RWPE1 (cell line): ENCODE measurements at regions not wholly inside any gene's neighbourhood (a gene's known extent, or its start where the extent isn't known, plus 50 kb on each side); places are given as distances from the start of the nearest gene placed in this dataset.

Source experiments
- CTCF ChIA-PET: fragments of 350-600 bp; sonication (Branson Sonifier 250); formaldehyde crosslinking; extraction: SDS; loops from one replicate; lab custom pipeline; 2021; lab: Yijun Ruan, JAX
- POLR2A ChIA-PET: fragments of 400-600 bp; formaldehyde crosslinking; extraction: SDS; loops from one replicate; lab custom pipeline; 2020; ENCODE audit warnings: antibody characterized with exemption; ENCODE audit not compliant: low non-redundant PET; lab: Yijun Ruan, JAX
- DNase-seq: peaks from one replicate; pipeline ENCODE4 v3.0.0; 2012; ENCODE audit warnings: low spot score
- H3K27ac ChIP-seq: fragments of 450-650 bp; 2 replicates; pipeline ENCODE4 v1.5.1; 2017
- TF ChIP-seq, protein P1 (sequence below): fragments of 450-650 bp; conservative IDR thresholded peaks from 2 replicates; pipeline ENCODE4 v1.5.1; 2017; ENCODE audit warnings: low read depth, mild to moderate bottlenecking

DNA sequence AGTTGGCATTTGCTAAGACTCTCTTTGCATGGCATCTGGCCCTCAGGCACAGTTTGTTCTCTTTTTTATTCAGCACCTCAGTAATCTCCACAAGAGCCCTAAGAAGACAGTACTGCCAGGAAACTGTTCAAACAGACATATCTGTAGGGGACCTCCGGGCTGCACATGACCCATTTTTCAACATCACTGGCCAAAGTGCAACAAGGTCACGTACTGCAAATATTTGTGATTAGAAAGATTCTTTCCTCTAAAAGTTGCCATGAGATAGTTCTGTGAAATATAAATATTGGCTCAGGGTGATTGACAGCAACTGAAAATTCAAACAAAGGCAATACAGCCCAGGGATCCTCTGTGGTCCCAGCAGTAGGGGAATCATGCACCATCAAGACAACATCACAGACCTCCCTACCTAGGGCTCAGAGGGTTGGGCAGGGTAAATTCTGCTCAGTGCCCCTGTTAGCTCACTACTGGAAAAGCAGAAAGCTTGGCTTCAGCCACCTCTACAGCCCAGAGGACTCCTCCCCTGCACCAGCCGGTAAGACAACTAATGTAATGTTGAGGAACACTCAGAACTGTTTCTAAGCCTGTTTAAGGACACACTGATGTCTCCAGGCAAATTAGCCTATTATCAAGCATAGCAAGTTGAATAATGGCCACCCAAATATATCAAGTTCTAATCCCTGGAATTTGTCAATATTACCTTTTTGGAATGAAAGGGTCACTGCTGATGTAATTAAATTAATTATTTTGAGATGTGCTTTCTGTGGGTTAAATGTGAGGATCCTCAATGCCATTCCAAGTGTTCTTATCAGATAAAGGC is 117.4 kb upstream of the LPP start:
- TF ChIP-seq, protein P1, sequence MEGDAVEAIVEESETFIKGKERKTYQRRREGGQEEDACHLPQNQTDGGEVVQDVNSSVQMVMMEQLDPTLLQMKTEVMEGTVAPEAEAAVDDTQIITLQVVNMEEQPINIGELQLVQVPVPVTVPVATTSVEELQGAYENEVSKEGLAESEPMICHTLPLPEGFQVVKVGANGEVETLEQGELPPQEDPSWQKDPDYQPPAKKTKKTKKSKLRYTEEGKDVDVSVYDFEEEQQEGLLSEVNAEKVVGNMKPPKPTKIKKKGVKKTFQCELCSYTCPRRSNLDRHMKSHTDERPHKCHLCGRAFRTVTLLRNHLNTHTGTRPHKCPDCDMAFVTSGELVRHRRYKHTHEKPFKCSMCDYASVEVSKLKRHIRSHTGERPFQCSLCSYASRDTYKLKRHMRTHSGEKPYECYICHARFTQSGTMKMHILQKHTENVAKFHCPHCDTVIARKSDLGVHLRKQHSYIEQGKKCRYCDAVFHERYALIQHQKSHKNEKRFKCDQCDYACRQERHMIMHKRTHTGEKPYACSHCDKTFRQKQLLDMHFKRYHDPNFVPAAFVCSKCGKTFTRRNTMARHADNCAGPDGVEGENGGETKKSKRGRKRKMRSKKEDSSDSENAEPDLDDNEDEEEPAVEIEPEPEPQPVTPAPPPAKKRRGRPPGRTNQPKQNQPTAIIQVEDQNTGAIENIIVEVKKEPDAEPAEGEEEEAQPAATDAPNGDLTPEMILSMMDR = no peak
- ChIA-PET CTCF (interaction anchor here (0.5 kb wide), 3 partner anchors 34 to 1110 kb away, joined by 3 read pairs; no protein-coding TSS in a partner anchor), POLR2A (no interaction called here)
- DNase-seq = no peak
- H3K27ac ChIP-seq = no peak overlapping the region

DNA sequence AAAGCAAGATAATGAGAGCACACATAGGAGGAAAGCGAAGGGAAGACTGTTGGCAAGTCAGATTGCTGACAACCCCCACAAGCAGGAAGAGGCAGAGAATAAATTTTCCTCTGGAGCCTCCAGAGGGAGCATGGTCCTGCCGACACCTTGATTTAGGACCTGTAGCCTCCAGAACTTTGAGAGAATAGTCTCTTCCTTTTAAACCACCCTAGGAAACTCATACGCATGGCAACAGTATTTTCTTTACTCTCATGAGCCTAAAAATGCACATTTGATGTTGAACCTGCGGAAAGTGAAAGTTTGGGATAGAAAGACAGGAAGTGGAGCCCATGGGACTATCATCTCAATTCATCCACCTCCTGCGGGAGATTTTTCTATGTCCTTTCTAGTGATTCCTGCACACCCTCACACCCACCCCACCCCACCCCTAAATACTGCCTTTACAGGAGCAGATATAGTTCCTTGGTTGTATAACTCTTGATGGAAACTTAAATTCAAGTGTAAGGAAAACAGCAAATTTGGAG is 116.7 kb upstream of the LPP start:
- no peak overlapping the region for H3K27ac ChIP-seq
- POLR2A ChIA-PET = no interaction called here
- TF ChIP-seq, protein P1 = no peak; the same call in 1 of the 2 replicates
- CTCF ChIA-PET = interaction anchor here (0.8 kb wide), 1 partner anchor 297 kb away, joined by 4 read pairs; no protein-coding TSS in a partner anchor
- no peak for DNase-seq

DNA sequence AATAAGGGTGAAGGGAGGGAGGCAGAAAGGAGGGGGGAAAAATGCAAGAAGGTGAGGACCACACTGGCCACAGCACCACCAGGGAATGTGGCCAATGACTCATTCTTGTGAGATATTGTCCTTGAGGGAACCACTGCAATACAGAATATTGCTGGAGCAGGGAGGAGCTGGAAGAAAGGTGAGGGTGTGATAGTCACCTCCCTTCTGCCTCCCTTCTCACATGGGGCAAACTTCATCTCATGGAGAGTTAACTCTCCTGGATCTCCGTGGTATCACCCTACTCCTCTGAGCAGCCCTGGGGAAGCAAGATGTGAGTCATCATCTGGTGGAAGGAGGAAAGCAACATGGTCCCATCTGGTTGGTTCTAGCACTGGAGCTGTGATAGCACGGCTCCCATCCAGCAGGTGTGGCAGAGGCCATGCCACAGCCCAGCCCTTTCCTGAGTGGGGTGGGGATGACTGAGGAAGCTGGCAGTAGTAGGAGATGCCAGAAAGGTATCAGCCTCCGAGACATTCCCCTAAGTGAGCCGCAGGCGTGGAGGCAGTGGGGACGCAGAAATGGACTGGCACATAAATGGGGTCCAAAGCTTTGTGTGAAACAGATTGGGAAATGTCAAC is 115.9 kb upstream of the LPP start:
- no peak for DNase-seq
- H3K27ac ChIP-seq = no peak overlapping the region
- POLR2A ChIA-PET = no interaction called here
- CTCF ChIA-PET = interaction anchor here (0.8 kb wide), 1 partner anchor 298 kb away, joined by 4 read pairs; no protein-coding TSS in a partner anchor
- TF ChIP-seq, protein P1 = no peak

DNA sequence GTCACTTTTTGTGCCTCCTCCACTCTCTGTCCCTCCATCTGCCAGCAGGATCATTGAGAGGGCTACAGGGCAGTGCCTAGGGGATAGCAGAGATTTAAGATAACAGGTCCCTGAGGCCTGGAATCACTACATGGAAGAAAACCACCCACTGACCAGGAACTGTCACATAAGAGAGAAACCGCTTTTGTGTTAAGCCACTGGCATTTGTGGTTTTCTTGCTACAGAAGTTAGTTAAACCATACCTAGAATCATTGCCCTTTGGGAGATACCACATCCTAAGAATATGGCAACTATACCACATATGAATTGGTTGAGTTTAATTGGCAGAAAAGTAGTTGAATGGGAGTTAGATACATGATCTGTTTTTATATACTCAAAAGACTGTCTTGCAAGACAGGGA is 112.8 kb upstream of the LPP start:
- no peak for DNase-seq
- ChIA-PET CTCF (no interaction called here), POLR2A (no interaction called here)
- TF ChIP-seq, protein P1 = no peak
- H3K27ac ChIP-seq = no peak overlapping the region

- DNase-seq = no peak
- no peak overlapping the region for H3K27ac ChIP-seq
- ChIA-PET POLR2A (no interaction called here), CTCF (no interaction called here)
- TF ChIP-seq, protein P1 = no peak
Measured at GRCh38 chr3:188041895-188042294, 112.1 kb upstream of the LPP start.

- TF ChIP-seq, protein P1 = no peak
- DNase-seq = no peak
- POLR2A ChIA-PET = no interaction called here
- no peak overlapping the region for H3K27ac ChIP-seq
- CTCF ChIA-PET = interaction anchor here (0.5 kb wide), 1 partner anchor 922 kb away, joined by 3 read pairs; no protein-coding TSS in a partner anchor
Measured at GRCh38 chr3:188042466-188042865, 111.5 kb upstream of the LPP start.
